ENCODE measurements at regions not wholly inside any gene's neighbourhood (a gene's known extent, or its start where the extent isn't known, plus 50 kb on each side); places are given as distances from the start of the nearest gene placed in this dataset.
"Not testable (repeated sequence)": the region's sequence is repeated elsewhere in the genome, so short reads cannot be mapped to it uniquely, and the experiment has no call there.

DNA sequence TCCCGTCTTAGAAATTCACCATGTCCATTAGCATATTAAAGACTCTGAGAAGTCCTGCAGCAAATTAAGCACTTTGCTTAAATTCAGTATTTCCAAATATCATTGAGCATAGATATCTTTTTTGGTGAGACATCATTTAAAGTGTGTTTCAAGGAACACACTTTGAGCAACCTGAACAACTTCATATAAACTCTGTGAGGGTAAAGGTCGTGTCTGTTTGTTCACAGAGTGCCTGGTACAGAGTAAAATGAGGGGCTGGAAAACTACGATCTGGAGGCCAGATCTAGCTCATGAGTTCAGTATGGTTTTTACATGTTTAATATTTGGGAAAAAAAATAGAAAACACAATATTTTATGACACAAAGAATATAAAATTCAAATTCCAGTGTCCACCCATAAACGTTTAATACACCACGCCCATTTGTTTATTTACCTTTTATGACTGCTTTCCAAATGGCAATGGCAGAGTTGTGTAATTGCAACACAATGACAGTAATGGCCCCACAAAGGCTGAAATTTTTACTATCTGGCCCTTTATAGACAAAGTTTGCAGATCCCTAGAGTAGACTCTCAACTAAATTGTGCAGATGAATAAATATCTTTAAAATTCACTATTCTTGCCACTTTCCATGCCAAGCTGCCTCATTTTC lies 67.4 kb downstream of the SNTN start:
- no peak for DNase-seq (ENCODE audit: low read depth)
- TF ChIP-seq, protein P1, sequence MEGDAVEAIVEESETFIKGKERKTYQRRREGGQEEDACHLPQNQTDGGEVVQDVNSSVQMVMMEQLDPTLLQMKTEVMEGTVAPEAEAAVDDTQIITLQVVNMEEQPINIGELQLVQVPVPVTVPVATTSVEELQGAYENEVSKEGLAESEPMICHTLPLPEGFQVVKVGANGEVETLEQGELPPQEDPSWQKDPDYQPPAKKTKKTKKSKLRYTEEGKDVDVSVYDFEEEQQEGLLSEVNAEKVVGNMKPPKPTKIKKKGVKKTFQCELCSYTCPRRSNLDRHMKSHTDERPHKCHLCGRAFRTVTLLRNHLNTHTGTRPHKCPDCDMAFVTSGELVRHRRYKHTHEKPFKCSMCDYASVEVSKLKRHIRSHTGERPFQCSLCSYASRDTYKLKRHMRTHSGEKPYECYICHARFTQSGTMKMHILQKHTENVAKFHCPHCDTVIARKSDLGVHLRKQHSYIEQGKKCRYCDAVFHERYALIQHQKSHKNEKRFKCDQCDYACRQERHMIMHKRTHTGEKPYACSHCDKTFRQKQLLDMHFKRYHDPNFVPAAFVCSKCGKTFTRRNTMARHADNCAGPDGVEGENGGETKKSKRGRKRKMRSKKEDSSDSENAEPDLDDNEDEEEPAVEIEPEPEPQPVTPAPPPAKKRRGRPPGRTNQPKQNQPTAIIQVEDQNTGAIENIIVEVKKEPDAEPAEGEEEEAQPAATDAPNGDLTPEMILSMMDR (IDR thresholded peaks at IDR 0.05; ENCODE audit: low read depth, low read length, missing control alignments), result no peak
- in situ Hi-C loops (cut with HindIII; ENCODE audit: low sequenced_read_pairs), result no loop called here

DNA sequence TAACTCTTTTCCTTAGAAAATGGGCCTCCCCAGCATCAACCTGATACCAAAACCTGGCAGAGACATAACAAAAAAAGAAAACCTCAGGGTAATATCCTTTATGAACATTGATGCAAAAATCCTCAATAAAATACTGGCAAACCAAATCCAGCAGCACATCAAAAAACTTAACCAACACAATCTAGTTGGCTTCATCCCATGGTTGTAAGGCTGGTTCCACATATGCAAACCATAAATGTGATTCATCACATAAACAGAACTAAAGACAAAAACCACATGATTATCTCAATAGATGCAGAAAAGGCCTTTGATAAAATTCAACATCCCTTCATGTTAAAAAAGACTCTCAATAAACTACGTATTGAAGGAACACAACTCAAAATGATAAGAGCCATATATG lies 68.5 kb downstream of the SNTN start:
- peak; percentile 18 for DNase-seq (ENCODE audit: low read depth)
- not testable (repeated sequence) for H3K4me3 ChIP-seq (ENCODE audit: low read depth, low read length)

More for the DNA sequence above, 67.4 kb downstream of the SNTN start:
- H3K4me3 ChIP-seq (ENCODE audit: low read depth, low read length), result no peak overlapping the region

DNA sequence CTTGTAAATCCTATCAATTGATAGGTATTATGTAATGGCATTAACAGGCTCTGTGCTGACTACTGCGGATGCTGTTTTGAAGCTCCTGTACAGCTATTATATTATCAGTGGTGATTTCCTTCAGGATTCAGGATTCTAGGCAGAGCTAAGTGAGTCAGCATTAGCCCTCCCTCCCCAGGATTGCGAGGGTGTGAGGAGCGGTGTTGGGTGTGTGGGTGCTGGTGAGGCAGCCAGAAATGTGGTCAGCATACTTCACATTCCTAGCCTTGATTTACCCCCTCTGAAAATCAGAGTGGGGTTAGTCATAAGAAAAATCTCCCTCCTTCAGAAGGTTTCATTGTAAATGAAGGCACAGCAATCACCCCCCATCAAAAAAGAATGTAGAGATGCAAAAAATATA lies 72.5 kb downstream of the SNTN start:
- in situ Hi-C loops (cut with HindIII; ENCODE audit: low sequenced_read_pairs), result no loop called here

More for the DNA sequence above, 68.5 kb downstream of the SNTN start:
- in situ Hi-C loops (cut with HindIII; ENCODE audit: low sequenced_read_pairs), result not testable (repeated sequence)

DNA sequence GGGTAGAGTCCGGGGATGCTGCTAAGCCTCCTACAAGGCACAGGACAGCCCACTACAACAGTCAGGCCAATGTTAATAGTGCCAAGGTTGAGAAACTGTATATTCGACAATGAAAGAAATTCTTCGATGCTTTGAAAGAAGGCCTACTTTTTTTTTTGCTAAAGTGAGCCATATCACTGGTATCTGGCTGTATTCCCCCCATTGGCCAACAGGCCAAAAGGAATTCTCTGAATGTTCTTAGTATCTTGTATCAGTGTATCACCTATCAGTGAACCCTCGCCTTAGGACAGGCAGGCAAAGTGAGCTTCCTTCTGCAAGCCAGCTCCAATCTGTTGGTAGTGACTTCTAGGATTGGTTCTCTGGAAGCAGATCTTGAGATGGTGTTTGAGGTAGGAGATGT lies 74.2 kb downstream of the SNTN start:
- H3K4me3 ChIP-seq (ENCODE audit: low read depth, low read length), result no peak overlapping the region
- in situ Hi-C loops (cut with HindIII; ENCODE audit: low sequenced_read_pairs), result no loop called here
- DNase-seq (ENCODE audit: low read depth), result no peak
- TF ChIP-seq, protein P1 (IDR thresholded peaks at IDR 0.05; ENCODE audit: low read depth, low read length, missing control alignments), result no peak

More for the DNA sequence above, 72.5 kb downstream of the SNTN start:
- DNase-seq (ENCODE audit: low read depth), result peak; percentile 75
- no peak overlapping the region for H3K4me3 ChIP-seq (ENCODE audit: low read depth, low read length)
- TF ChIP-seq, protein P1 (IDR thresholded peaks at IDR 0.05; ENCODE audit: low read depth, low read length, missing control alignments), result no peak

DNA sequence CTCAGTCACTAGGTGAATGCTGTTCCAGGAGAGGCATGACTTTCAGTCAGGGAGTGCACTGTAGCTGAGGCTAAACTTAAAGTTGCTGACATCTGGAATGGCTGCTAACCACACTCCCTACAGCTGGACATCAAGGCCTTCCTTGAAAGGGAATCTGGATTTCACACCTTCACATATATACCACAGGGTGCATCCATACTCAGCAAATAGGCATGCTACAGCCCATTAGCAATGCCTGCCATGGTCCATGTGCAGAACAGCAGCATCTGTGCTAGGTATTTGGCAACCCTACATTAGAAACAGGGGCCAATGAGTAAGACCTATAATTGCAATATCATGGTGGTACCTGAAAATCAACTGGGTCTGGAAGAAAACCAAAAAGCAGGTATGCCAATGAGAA lies 74.8 kb downstream of the SNTN start:
- TF ChIP-seq, protein P1 (IDR thresholded peaks at IDR 0.05; ENCODE audit: low read depth, low read length, missing control alignments), result no peak
- in situ Hi-C loops (cut with HindIII; ENCODE audit: low sequenced_read_pairs), result no loop called here
- no peak for DNase-seq (ENCODE audit: low read depth)
- no peak overlapping the region for H3K4me3 ChIP-seq (ENCODE audit: low read depth, low read length)

DNA sequence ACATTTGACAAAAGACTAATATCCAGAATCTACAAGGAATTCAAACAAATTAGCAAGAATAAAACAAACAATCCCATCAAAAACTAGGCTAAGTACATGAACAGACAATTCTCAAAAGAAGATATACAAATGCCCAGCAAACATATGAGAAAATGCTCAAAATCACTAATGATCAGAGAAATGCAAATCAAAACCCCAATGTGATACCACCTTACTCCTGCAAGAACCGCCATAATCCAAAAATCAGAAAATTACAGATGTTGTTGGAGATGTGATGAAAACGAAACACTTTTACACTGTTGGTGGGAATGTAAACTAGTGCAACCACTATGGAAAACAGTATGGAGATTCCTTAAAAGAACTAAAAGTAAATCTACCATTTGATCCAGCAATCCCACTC lies 79.4 kb downstream of the SNTN start:
- H3K4me3 ChIP-seq (ENCODE audit: low read depth, low read length), result no peak overlapping the region
- DNase-seq (ENCODE audit: low read depth), result no peak
- in situ Hi-C loops (cut with HindIII; ENCODE audit: low sequenced_read_pairs), result no loop called here
- TF ChIP-seq, protein P1 (IDR thresholded peaks at IDR 0.05; ENCODE audit: low read depth, low read length, missing control alignments), result no peak

DNA sequence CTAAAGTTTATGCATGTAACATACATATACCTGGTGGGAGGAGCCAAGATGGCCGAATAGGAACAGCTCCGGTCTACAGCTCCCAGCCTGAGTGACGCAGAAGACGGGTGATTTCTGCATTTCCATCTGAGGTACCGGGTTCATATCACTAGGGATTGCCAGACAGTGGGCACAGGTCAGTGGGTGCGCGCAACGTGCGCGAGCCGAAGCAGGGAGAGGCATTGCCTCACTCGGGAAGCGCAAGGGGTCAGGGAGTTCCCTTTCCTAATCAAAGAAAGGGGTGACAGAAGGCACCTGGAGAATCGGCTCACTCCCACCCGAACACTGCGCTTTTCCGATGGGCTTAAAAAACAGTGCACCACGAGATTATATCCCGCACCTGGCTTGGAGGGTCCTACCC lies 80.8 kb downstream of the SNTN start:
- in situ Hi-C loops (cut with HindIII; ENCODE audit: low sequenced_read_pairs); DNase-seq (ENCODE audit: low read depth); H3K4me3 ChIP-seq (ENCODE audit: low read depth, low read length): not testable (repeated sequence)

DNA sequence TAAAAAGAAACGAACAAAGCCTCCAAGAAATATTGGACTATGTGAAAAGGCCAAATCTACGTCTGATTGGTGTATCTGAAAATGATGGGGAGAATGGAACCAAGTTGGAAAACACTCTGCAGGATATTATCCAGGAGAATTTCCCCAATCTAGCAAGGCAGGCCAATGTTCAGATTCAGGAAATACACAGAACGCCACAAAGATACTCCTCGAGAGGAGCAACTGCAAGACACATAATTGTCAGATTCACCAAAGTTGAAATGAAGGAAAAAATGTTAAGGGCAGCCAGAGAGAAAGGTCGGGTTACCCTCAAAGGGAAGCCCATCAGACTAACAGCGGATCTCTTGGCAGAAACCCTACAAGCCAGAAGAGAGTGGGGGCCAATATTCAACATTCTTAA lies 82.2 kb downstream of the SNTN start:
- H3K4me3 ChIP-seq (ENCODE audit: low read depth, low read length); in situ Hi-C loops (cut with HindIII; ENCODE audit: low sequenced_read_pairs); DNase-seq (ENCODE audit: low read depth): not testable (repeated sequence)

DNA sequence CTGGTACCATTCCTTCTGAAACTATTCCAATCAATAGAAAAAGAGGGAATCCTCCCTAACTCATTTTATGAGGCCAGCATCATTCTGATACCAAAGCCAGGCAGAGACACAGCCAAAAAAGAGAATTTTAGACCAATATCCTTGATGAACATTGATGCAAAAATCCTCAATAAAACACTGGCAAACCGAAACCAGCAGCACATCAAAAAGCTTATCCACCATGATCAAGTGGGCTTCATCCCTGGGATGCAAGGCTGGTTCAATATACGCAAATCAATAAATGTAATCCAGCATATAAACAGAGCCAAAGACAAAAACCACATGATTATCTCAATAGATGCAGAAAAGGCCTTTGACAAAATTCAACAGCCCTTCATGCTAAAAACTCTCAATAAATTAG lies 82.3 kb upstream of the C3orf49 start:
- DNase-seq (ENCODE audit: low read depth); in situ Hi-C loops (cut with HindIII; ENCODE audit: low sequenced_read_pairs); H3K4me3 ChIP-seq (ENCODE audit: low read depth, low read length): not testable (repeated sequence)

DNA sequence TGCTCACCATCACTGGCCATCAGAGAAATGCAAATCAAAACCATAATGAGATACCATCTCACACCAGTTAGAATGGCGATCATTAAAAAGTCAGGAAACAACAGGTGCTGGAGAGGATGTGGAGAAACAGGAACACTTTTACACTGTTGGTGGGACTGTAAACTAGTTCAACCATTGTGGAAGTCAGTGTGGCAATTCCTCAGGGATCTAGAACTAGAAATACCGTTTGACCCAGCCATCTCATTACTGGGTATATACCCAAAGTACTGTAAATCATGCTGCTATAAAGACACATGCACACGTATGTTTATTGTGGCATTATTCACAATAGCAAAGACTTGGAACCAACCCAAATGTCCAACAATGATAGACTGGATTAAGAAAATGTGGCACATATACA lies 80.5 kb upstream of the C3orf49 start:
- H3K4me3 ChIP-seq (ENCODE audit: low read depth, low read length); in situ Hi-C loops (cut with HindIII; ENCODE audit: low sequenced_read_pairs); DNase-seq (ENCODE audit: low read depth): not testable (repeated sequence)
